ENCODE measurements at regions not wholly inside any gene's neighbourhood (a gene's known extent, or its start where the extent isn't known, plus 50 kb on each side); places are given as distances from the start of the nearest gene placed in this dataset.

- Histone ChIP-seq H3K36me3 (no peaks in the 10 kb centered on the region), H3K27ac (no peak overlapping the region), H3K27me3 (no peaks in the 10 kb centered on the region), H3K9me3 (no peaks in the 10 kb centered on the region), H3K4me1 (no peaks in the 10 kb centered on the region), H3K4me3 (no peak overlapping the region)
- DNase-seq (no peak), ATAC-seq (peak in 2 of 4 donors; percentile 25 to 44)
- WGBS (ENCODE audit: insufficient coverage, low coverage, low lambda C conversion rate, missing lambda C conversion rate) = 15% methylated on average over 6 of the region's 6 CpGs
- intact Hi-C loops (cut with DNase I) = no loop called here
- TF ChIP-seq CTCF (IDR thresholded peaks at IDR 0.05) = no peak
- no peak for TF ChIP-seq POLR2A (IDR thresholded peaks at IDR 0.05)
These were observed 260.0 kb downstream of the NDFIP2 start for GRCh38 chr13:79740991-79741390.

- Histone ChIP-seq H3K9me3 (no peaks in the 10 kb centered on the region), H3K4me3 (no peak overlapping the region), H3K27ac (no peak overlapping the region), H3K36me3 (no peaks in the 10 kb centered on the region), H3K4me1 (no peaks in the 10 kb centered on the region), H3K27me3 (no peaks in the 10 kb centered on the region)
- DNase-seq = no peak
- intact Hi-C loops (cut with DNase I) = no loop called here
- TF ChIP-seq POLR2A (IDR thresholded peaks at IDR 0.05) = no peak
- no peak for TF ChIP-seq CTCF (IDR thresholded peaks at IDR 0.05)
- WGBS (ENCODE audit: insufficient coverage, low coverage, low lambda C conversion rate, missing lambda C conversion rate) = 83% methylated on average over 1 of the region's 1 CpG
- no peak for ATAC-seq
These were observed 255.4 kb downstream of the NDFIP2 start for GRCh38 chr13:79736356-79736755.

- intact Hi-C loops (cut with DNase I) = no loop called here
- TF ChIP-seq POLR2A (IDR thresholded peaks at IDR 0.05) (no peak), CTCF (IDR thresholded peaks at IDR 0.05) (no peak)
- Histone ChIP-seq H3K36me3 (no peaks in the 10 kb centered on the region), H3K4me3 (no peak overlapping the region), H3K27ac (no peak overlapping the region), H3K4me1 (no peaks in the 10 kb centered on the region), H3K9me3 (no peaks in the 10 kb centered on the region), H3K27me3 (no peaks in the 10 kb centered on the region)
- DNase-seq = no peak
- ATAC-seq = no peak
These were observed 254.3 kb downstream of the NDFIP2 start for GRCh38 chr13:79735228-79735627.

GRCh38 chr13:79727086-79727485 lies 246.1 kb downstream of the NDFIP2 start:
- DNase-seq (no peak), ATAC-seq (no peak)
- H3K4me3 ChIP-seq = no peak overlapping the region
- H3K36me3 ChIP-seq = no peaks in the 10 kb centered on the region
- no peaks in the 10 kb centered on the region for H3K27me3 ChIP-seq
- H3K27ac ChIP-seq = no peak overlapping the region
- intact Hi-C loops (cut with DNase I) = no loop called here
- peaks cover 0 to 3% (median 0%) of the 10 kb centered on the region in 4 donors for H3K4me1 ChIP-seq
- no peaks in the 10 kb centered on the region for H3K9me3 ChIP-seq
- TF ChIP-seq POLR2A (IDR thresholded peaks at IDR 0.05) (no peak), CTCF (IDR thresholded peaks at IDR 0.05) (no peak)

GRCh38 chr13:79725841-79726240 lies 244.9 kb downstream of the NDFIP2 start:
- intact Hi-C loops (cut with DNase I) = no loop called here
- ATAC-seq = no peak
- H3K4me1 ChIP-seq = peaks cover 0 to 3% (median 0%) of the 10 kb centered on the region in 4 donors
- 83% methylated on average over 1 of the region's 1 CpG for WGBS (ENCODE audit: insufficient coverage, low coverage, low lambda C conversion rate, missing lambda C conversion rate)
- H3K4me3 ChIP-seq = no peak overlapping the region
- H3K27me3 ChIP-seq = no peaks in the 10 kb centered on the region
- H3K27ac ChIP-seq = no peak overlapping the region
- H3K9me3 ChIP-seq = no peaks in the 10 kb centered on the region
- DNase-seq = no peak
- no peaks in the 10 kb centered on the region for H3K36me3 ChIP-seq
- TF ChIP-seq POLR2A (IDR thresholded peaks at IDR 0.05) (no peak), CTCF (IDR thresholded peaks at IDR 0.05) (no peak)
